ENCODE measurements at regions not wholly inside any gene's neighbourhood (a gene's known extent, or its start where the extent isn't known, plus 50 kb on each side); places are given as distances from the start of the nearest gene placed in this dataset.
"Not testable (repeated sequence)": the region's sequence is repeated elsewhere in the genome, so short reads cannot be mapped to it uniquely, and the experiment has no call there.

- Histone ChIP-seq H3K4me3 (ENCODE audit: control extremely low read depth in 1 of 5, extremely low read depth in 1 of 5, insufficient read depth in 1 of 5, low read depth in 2 of 5, low read length in 4 of 5) (no peak overlapping the region), H3K4me1 (ENCODE audit: control insufficient read depth in 2 of 2, insufficient read depth in 2 of 2, low read length in 2 of 2) (no peaks in the 10 kb centered on the region), H3K79me2 (ENCODE audit: control insufficient read depth, insufficient read depth, low read length) (no peaks in the 10 kb centered on the region), H3K4me2 (replicated peaks; ENCODE audit: low read depth, low read length, poor library complexity, severe bottlenecking) (no peak overlapping the region), H2AFZ (ENCODE audit: insufficient read depth, low read depth, low read length, poor library complexity, severe bottlenecking) (no peak overlapping the region), H3K36me3 (replicated peaks in 1 of 2; ENCODE audit: control extremely low read depth in 1 of 2, control insufficient read depth in 1 of 2, extremely low read depth in 1 of 2, insufficient read depth in 2 of 2, low read length in 1 of 2) (no peaks in the 10 kb centered on the region), H3K27me3 (replicated peaks in 1 of 4; ENCODE audit: control extremely low read depth in 1 of 4, control insufficient read depth in 3 of 4, insufficient read depth in 4 of 4, low read length in 3 of 4) (no peaks in the 10 kb centered on the region), H3K9ac (ENCODE audit: low read length) (no peak overlapping the region), H3K9me3 (ENCODE audit: control extremely low read depth in 1 of 3, control insufficient read depth in 2 of 3, insufficient read depth in 1 of 3, low read length in 2 of 3) (peaks cover 0 to 13% (median 0%) of the 10 kb centered on the region in 3 donors), H3K27ac (ENCODE audit: low read length in 2 of 2) (no peak overlapping the region), H4K20me1 (ENCODE audit: control insufficient read depth, insufficient read depth, low read length, poor library complexity, severe bottlenecking) (no peaks in the 10 kb centered on the region)
- POLR2A ChIA-PET, result no interaction called here
- Mint-ChIP-seq H3K27me3 (no peaks in the 10 kb centered on the region), H3K27ac (no peak overlapping the region), H3K9me3 (ENCODE audit: insufficient read depth) (no peaks in the 10 kb centered on the region), H3K4me3 (no peak overlapping the region), H3K4me1 (no peaks in the 10 kb centered on the region)
- DNase-seq, result no peak
- TF ChIP-seq EZH2 (IDR thresholded peaks at IDR 0.05; ENCODE audit: borderline replicate concordance, insufficient read depth, low read depth, low read length, poor library complexity, severe bottlenecking) (no peak), CTCF (IDR thresholded peaks at IDR 0.05) (no peak)
- ATAC-seq (ENCODE audit: low read depth), result no peak
- intact Hi-C loops (cut with micrococcal nuclease), result no loop called here
- 95% methylated on average over 9 of the region's 9 CpGs for WGBS (ENCODE audit: insufficient coverage)
- CTCF ChIA-PET, result no interaction called here
Measured at GRCh38 chr6:85911067-85911466, 268.4 kb upstream of the SYNCRIP start.

GRCh38 chr6:85908120-85908519 lies 265.4 kb upstream of the SYNCRIP start:
- H3K27ac Mint-ChIP-seq; H3K27ac ChIP-seq (ENCODE audit: low read length in 2 of 2); ATAC-seq (ENCODE audit: low read depth); H3K79me2 ChIP-seq (ENCODE audit: control insufficient read depth, insufficient read depth, low read length); H3K4me3 ChIP-seq (ENCODE audit: control extremely low read depth in 1 of 5, extremely low read depth in 1 of 5, insufficient read depth in 1 of 5, low read depth in 2 of 5, low read length in 4 of 5); H3K4me2 ChIP-seq (replicated peaks; ENCODE audit: low read depth, low read length, poor library complexity, severe bottlenecking); DNase-seq; H4K20me1 ChIP-seq (ENCODE audit: control insufficient read depth, insufficient read depth, low read length, poor library complexity, severe bottlenecking); H3K4me1 Mint-ChIP-seq; H3K27me3 ChIP-seq (replicated peaks in 1 of 4; ENCODE audit: control extremely low read depth in 1 of 4, control insufficient read depth in 3 of 4, insufficient read depth in 4 of 4, low read length in 3 of 4); H3K9ac ChIP-seq (ENCODE audit: low read length); intact Hi-C loops (cut with micrococcal nuclease); H2AFZ ChIP-seq (ENCODE audit: insufficient read depth, low read depth, low read length, poor library complexity, severe bottlenecking); H3K9me3 Mint-ChIP-seq (ENCODE audit: insufficient read depth); POLR2A ChIA-PET; H3K27me3 Mint-ChIP-seq; CTCF ChIA-PET; H3K4me3 Mint-ChIP-seq; H3K36me3 ChIP-seq (replicated peaks in 1 of 2; ENCODE audit: control extremely low read depth in 1 of 2, control insufficient read depth in 1 of 2, extremely low read depth in 1 of 2, insufficient read depth in 2 of 2, low read length in 1 of 2); H3K4me1 ChIP-seq (ENCODE audit: control insufficient read depth in 2 of 2, insufficient read depth in 2 of 2, low read length in 2 of 2): not testable (repeated sequence)
- 91% methylated on average over 4 of the region's 4 CpGs for WGBS (ENCODE audit: insufficient coverage)
- peaks cover 0 to 13% (median 0%) of the 10 kb centered on the region in 3 donors for H3K9me3 ChIP-seq (ENCODE audit: control extremely low read depth in 1 of 3, control insufficient read depth in 2 of 3, insufficient read depth in 1 of 3, low read length in 2 of 3)
